HepG2 (cell line): ENCODE measurements at regions not wholly inside any gene's neighbourhood (a gene's known extent, or its start where the extent isn't known, plus 50 kb on each side); places are given as distances from the start of the nearest gene placed in this dataset.
A peak's percentile ranks its signal among the peaks of the same experiment; 100 is the strongest.

Experiments used
- ATAC-seq: fragments of 200-7000 bp; cut with Tn5 transposase; 3 replicates; pipeline ENCODE4 v1.9.1; 2020; ENCODE audit warnings: mild to moderate bottlenecking, moderate library complexity
- BruUV-seq: library from RNA; stranded (reverse); fragments of 400-500 nt; replicated peaks from 2 replicates; lab custom pipeline; 2021; lab: Mats Ljungman, UMichigan
- CTCF ChIA-PET: fragments of 300-600 bp; formaldehyde crosslinking; extraction: SDS; loops from one replicate; lab custom pipeline; 2021; ENCODE audit warnings: low total read pairs, inconsistent platforms, low intra/inter-chr PET ratio; lab: Yijun Ruan, JAX
- POLR2A ChIA-PET: fragments of 350-600 bp; sonication (Branson Sonifier 250); formaldehyde crosslinking; loops from one replicate; lab custom pipeline; 2020; ENCODE audit warnings: antibody characterized with exemption, inconsistent platforms; lab: Yijun Ruan, JAX
- DNase-seq: peaks from one replicate; pipeline ENCODE4 v3.0.0-alpha.2; 2015; ENCODE audit warnings: low spot score
- FAIRE-seq: peaks from 3 replicates; lab custom pipeline; 2011; peaks lifted over from hg19 to GRCh38; lab: Jason Lieb, UNC
- H2AFZ ChIP-seq: one replicate; pipeline ENCODE4 v1.6.1; 2011; ENCODE audit warnings: low read length, inconsistent platforms
- H3K27ac ChIP-seq: fragments of 300-600 bp; 3 replicates; pipeline ENCODE4 v1.8.0; 2011; ENCODE audit warnings: mixed run types, mild to moderate bottlenecking, mixed read lengths, low read length, inconsistent platforms; ENCODE audit not compliant: insufficient read depth; ENCODE audit errors: extremely low read length
- H3K27me3 ChIP-seq, 2 experiments: fragments of 200-600 bp in 1 of 2; 2 replicates in 1 of 2; 3 replicates in 1 of 2; pipeline versions ENCODE4 v1.6.0 to v1.8.0; 2011; ENCODE audit warnings: low read length in 2 of 2, mild to moderate bottlenecking in 2 of 2, moderate library complexity in 2 of 2, inconsistent platforms in 1 of 2; ENCODE audit not compliant: insufficient read depth in 2 of 2, control insufficient read depth in 1 of 2
- H3K36me3 ChIP-seq, 2 experiments: fragments of 200-600 bp in 1 of 2; replicated peaks in 1 of 2; 2 replicates in 1 of 2; 3 replicates in 1 of 2; pipeline versions ENCODE4 v1.5.1 to v1.8.0; 2011; ENCODE audit warnings: low read length in 2 of 2, inconsistent platforms in 1 of 2; ENCODE audit not compliant: insufficient read depth in 2 of 2, control insufficient read depth in 1 of 2
- H3K4me1 ChIP-seq: 2 replicates; pipeline ENCODE4 v1.5.1; 2012; ENCODE audit warnings: low read length, inconsistent platforms; ENCODE audit not compliant: insufficient read depth
- H3K4me2 ChIP-seq: 2 replicates; pipeline ENCODE4 v1.6.0; 2011; ENCODE audit warnings: low read depth, low read length, inconsistent platforms
- H3K4me3 ChIP-seq, 3 experiments: fragments of 200-600 bp in 1 of 3; sonication (generic), shearing (Covaris generic) in 1 of 3; replicated peaks in 1 of 3; 2 replicates each; pipeline ENCODE4 v1.5.1; 2011 to 2016; ENCODE audit warnings: low read length in 3 of 3, inconsistent platforms in 2 of 3, low read depth in 2 of 3, mild to moderate bottlenecking in 2 of 3, control low read depth in 1 of 3, mixed read lengths in 1 of 3; ENCODE audit not compliant: insufficient read depth in 1 of 3
- H3K79me2 ChIP-seq: one replicate; pipeline ENCODE4 v1.6.1; 2011; ENCODE audit warnings: low read length, inconsistent platforms; ENCODE audit not compliant: insufficient read depth
- H3K9ac ChIP-seq: 2 replicates; pipeline ENCODE4 v1.6.0; 2011; ENCODE audit warnings: mild to moderate bottlenecking, low read depth, low read length, inconsistent platforms; ENCODE audit not compliant: insufficient read depth
- H3K9me3 ChIP-seq: 2 replicates; pipeline ENCODE4 v1.5.1; 2012; ENCODE audit warnings: mild to moderate bottlenecking, low read length
- H4K20me1 ChIP-seq: 2 replicates; pipeline ENCODE4 v1.6.0; 2011; ENCODE audit warnings: inconsistent platforms, mild to moderate bottlenecking, low read length, moderate library complexity; ENCODE audit not compliant: insufficient read depth
- CCAR2 ChIP-seq: fragments of 200-400 bp; formaldehyde crosslinking; optimal IDR thresholded peaks from 2 replicates; pipeline ENCODE3; 2018; ENCODE audit warnings: low read depth, mild to moderate bottlenecking, low read length, moderate library complexity
- KLF6 ChIP-seq: IDR thresholded peaks from 2 replicates; pipeline ENCODE4 v1.8.0; 2016; ENCODE audit warnings: missing biosample characterization, missing genetic modification reagents
- MAFF ChIP-seq: IDR thresholded peaks from 2 replicates; pipeline ENCODE4 v1.6.1; 2011; ENCODE audit warnings: low read depth, low read length, improper control_type of control experiment
- MAFG ChIP-seq: sonication (generic); formaldehyde crosslinking; IDR thresholded peaks from 2 replicates; pipeline ENCODE4 v1.5.1; 2020; ENCODE audit warnings: mild to moderate bottlenecking, missing genetic modification reagents
- MAFK ChIP-seq, 2 experiments: IDR thresholded peaks in 1 of 2; conservative IDR thresholded peaks in 1 of 2; 2 replicates each; pipeline ENCODE4 v1.6.1; 2011; ENCODE audit warnings: improper control_type of control experiment in 2 of 2, low read length in 2 of 2
- MLXIP ChIP-seq: sonication (generic); formaldehyde crosslinking; IDR thresholded peaks from 2 replicates; pipeline ENCODE4 v1.9.0; 2021; ENCODE audit warnings: missing genetic modification reagents, borderline replicate concordance
- NAIF1 ChIP-seq: sonication (generic); formaldehyde crosslinking; IDR thresholded peaks from 2 replicates; pipeline ENCODE4 v1.5.0; 2020; ENCODE audit warnings: mild to moderate bottlenecking, missing genetic modification reagents, borderline replicate concordance
- POLR2AphosphoS2 ChIP-seq: IDR thresholded peaks from 2 replicates; pipeline ENCODE4 v1.6.1; 2011; ENCODE audit warnings: low read depth, low read length, improper control_type of control experiment
- PRDM15 ChIP-seq: sonication (generic); formaldehyde crosslinking; IDR thresholded peaks from 2 replicates; pipeline ENCODE4 v1.4.0; 2020; ENCODE audit warnings: missing genetic modification reagents
- SIN3B ChIP-seq: fragments of 150-350 bp; IDR thresholded peaks from 2 replicates; pipeline ENCODE4 v1.6.1; 2014; ENCODE audit warnings: low read length
- THAP7 ChIP-seq: sonication (generic); formaldehyde crosslinking; IDR thresholded peaks from 2 replicates; pipeline ENCODE4 v1.8.1; 2023; ENCODE audit warnings: mild to moderate bottlenecking, missing genetic modification reagents
- ZNF282 ChIP-seq: fragments of 450-650 bp; IDR thresholded peaks from 2 replicates; pipeline ENCODE4 v1.6.1; 2018; ENCODE audit not compliant: partially characterized antibody
- WGBS: methylation state at CpG from one replicate; pipeline ENCODE4 v1.1.6; 2017; ENCODE audit warnings: low lambda C conversion rate; 5-methylcytosine and 5-hydroxymethylcytosine counted together
- in situ Hi-C: cut with HindIII; loops from 2 replicates; pipeline ENCODE4 v1.10.0; 2017; ENCODE audit warnings: low pct_unique_long_range_greater_than_20kb; ENCODE audit not compliant: extremely low pct_ligation_motif_present
- intact Hi-C: fragments of 100-400 bp; cut with micrococcal nuclease; formaldehyde crosslinking; loops from one replicate; pipeline ENCODE4 v1.10.0; 2022; ENCODE audit not compliant: unreplicated experiment

GRCh38 chr4:104909376-104909775 lies 237.3 kb upstream of the TET2 start:
- no peak overlapping the region for H3K4me3 ChIP-seq
- 0% methylated on average over 1 of the region's 1 CpG for WGBS
- H3K27me3 ChIP-seq, result no peaks in the 10 kb centered on the region
- H3K36me3 ChIP-seq, result no peaks in the 10 kb centered on the region
- H2AFZ ChIP-seq, result no peak overlapping the region
- H3K79me2 ChIP-seq, result no peaks in the 10 kb centered on the region
- H3K27ac ChIP-seq, result no peak overlapping the region
- no peaks in the 10 kb centered on the region for H3K4me1 ChIP-seq
- in situ Hi-C loops, result loop anchor here (25.0 kb wide), 1 partner anchor 553 kb away; the partner anchor contains the start of gene PPA2
- FAIRE-seq (no peak), ATAC-seq (no peak), DNase-seq (no peak)
- BruUV-seq, result no TSS peak
- ChIA-PET POLR2A (no interaction called here), CTCF (no interaction called here)
- H4K20me1 ChIP-seq, result no peaks in the 10 kb centered on the region
- no peak overlapping the region for H3K9ac ChIP-seq
- H3K9me3 ChIP-seq, result no peaks in the 10 kb centered on the region
- H3K4me2 ChIP-seq, result no peak overlapping the region
- intact Hi-C loops, result no loop called here
- peak; percentile 69 for TF ChIP-seq MAFF
- TF ChIP-seq CCAR2, result no peak
- peak; percentile 60 to 73 for TF ChIP-seq MAFK (conservative IDR thresholded peaks at IDR 0.05 in 1 of 2, IDR thresholded peaks at IDR 0.05 in 1 of 2; ENCODE audit: low read length in 2 of 2)

GRCh38 chr4:104912518-104912917 lies 234.2 kb upstream of the TET2 start:
- ChIA-PET POLR2A (no interaction called here), CTCF (no interaction called here)
- intact Hi-C loops (no loop called here), in situ Hi-C loops (loop anchor here (25.0 kb wide), 1 partner anchor 550 kb away; the partner anchor contains the start of gene PPA2)
- Histone ChIP-seq H3K9ac (no peak overlapping the region), H3K4me2 (no peak overlapping the region), H4K20me1 (no peaks in the 10 kb centered on the region), H3K9me3 (no peaks in the 10 kb centered on the region), H3K79me2 (no peaks in the 10 kb centered on the region), H3K27ac (no peak overlapping the region), H2AFZ (no peak overlapping the region), H3K27me3 (no peaks in the 10 kb centered on the region), H3K4me3 (no peak overlapping the region), H3K4me1 (peaks cover 11% of the 10 kb centered on the region; the same call in 1 of the 2 replicates), H3K36me3 (no peaks in the 10 kb centered on the region)
- 0% methylated on average over 1 of the region's 1 CpG for WGBS
- DNase-seq (no peak), ATAC-seq (no peak), FAIRE-seq (no peak)
- no TSS peak for BruUV-seq
- no peak for TF ChIP-seq MAFG (CRISPR knock-in tag)
- TF ChIP-seq PRDM15 (CRISPR knock-in tag), result no peak
- TF ChIP-seq ZNF282, result no peak
- no peak for TF ChIP-seq MLXIP (CRISPR knock-in tag)
- no peak for TF ChIP-seq NAIF1 (CRISPR knock-in tag)
- no peak for TF ChIP-seq THAP7 (CRISPR knock-in tag)
- TF ChIP-seq SIN3B, result no peak
- no peak for TF ChIP-seq POLR2AphosphoS2
- TF ChIP-seq KLF6 (CRISPR knock-in tag), result no peak
